ACC112 (cell line): ENCODE measurements at regions not wholly inside any gene's neighbourhood (a gene's known extent, or its start where the extent isn't known, plus 50 kb on each side); places are given as distances from the start of the nearest gene placed in this dataset.
A peak's percentile ranks its signal among the peaks of the same experiment; 100 is the strongest.
"Not testable (repeated sequence)": the region's sequence is repeated elsewhere in the genome, so short reads cannot be mapped to it uniquely, and the experiment has no call there.

Source experiments
- H2AFZ ChIP-seq: fragments of 200-600 bp; sonication (generic); one replicate; pipeline ENCODE4 v1.6.0; 2017; ENCODE audit warnings: antibody characterized with exemption, low read length; ENCODE audit not compliant: unreplicated experiment
- H3K27ac ChIP-seq: fragments of 200-600 bp; sonication (generic); 2 replicates; pipeline ENCODE4 v1.5.1; 2014; ENCODE audit warnings: low read depth, mild to moderate bottlenecking, antibody characterized with exemption, low read length, moderate library complexity
- H3K27me3 ChIP-seq: fragments of 200-600 bp; sonication (generic); 2 replicates; pipeline ENCODE4 v1.6.1; 2014; ENCODE audit warnings: mild to moderate bottlenecking, antibody characterized with exemption, low read length, moderate library complexity, mixed read lengths; ENCODE audit not compliant: insufficient read depth
- H3K36me3 ChIP-seq: fragments of 200-600 bp; sonication (generic); 2 replicates; pipeline ENCODE4 v1.6.1; 2016; ENCODE audit warnings: mild to moderate bottlenecking, antibody characterized with exemption, low read length, moderate library complexity, mixed read lengths; ENCODE audit not compliant: insufficient read depth
- H3K4me1 ChIP-seq: fragments of 200-600 bp; sonication (generic); one replicate; pipeline ENCODE4 v1.6.1; 2016; ENCODE audit warnings: low read length, mixed read lengths; ENCODE audit not compliant: insufficient read depth, unreplicated experiment, control insufficient read depth
- H3K4me3 ChIP-seq: fragments of 200-600 bp; sonication (generic); 2 replicates; pipeline ENCODE4 v1.5.1; 2014; ENCODE audit warnings: mild to moderate bottlenecking, low read depth, low read length
- H3K79me2 ChIP-seq: fragments of 200-600 bp; sonication (generic); one replicate; pipeline ENCODE4 v1.6.0; 2016; ENCODE audit warnings: low read length; ENCODE audit not compliant: control insufficient read depth, unreplicated experiment, insufficient read depth

- H3K79me2 ChIP-seq, H3K4me1 ChIP-seq, H3K27me3 ChIP-seq, H3K36me3 ChIP-seq, H3K4me3 ChIP-seq, H2AFZ ChIP-seq, H3K27ac ChIP-seq: not testable (repeated sequence)
Observed at GRCh38 chr5:20765074-20765473, 777.1 kb upstream of the CDH18 start.

- not testable (repeated sequence) for H3K36me3 ChIP-seq, H3K4me1 ChIP-seq, H3K4me3 ChIP-seq, H3K27me3 ChIP-seq, H2AFZ ChIP-seq, H3K79me2 ChIP-seq, H3K27ac ChIP-seq
Observed at GRCh38 chr5:20759459-20759858, 771.5 kb upstream of the CDH18 start.

- not testable (repeated sequence) for H2AFZ ChIP-seq, H3K27me3 ChIP-seq, H3K4me3 ChIP-seq, H3K36me3 ChIP-seq, H3K79me2 ChIP-seq, H3K4me1 ChIP-seq, H3K27ac ChIP-seq
Observed at GRCh38 chr5:20752179-20752578, 764.2 kb upstream of the CDH18 start.

GRCh38 chr5:20735715-20736114, 747.7 kb upstream of the CDH18 start:
- H3K4me1 ChIP-seq, H2AFZ ChIP-seq, H3K27ac ChIP-seq, H3K4me3 ChIP-seq, H3K27me3 ChIP-seq, H3K79me2 ChIP-seq, H3K36me3 ChIP-seq: not testable (repeated sequence)

GRCh38 chr5:20732223-20732622, 744.2 kb upstream of the CDH18 start:
- H3K36me3 ChIP-seq, H3K4me1 ChIP-seq, H2AFZ ChIP-seq, H3K79me2 ChIP-seq, H3K4me3 ChIP-seq, H3K27me3 ChIP-seq, H3K27ac ChIP-seq: not testable (repeated sequence)

- H3K27me3 ChIP-seq, H3K4me3 ChIP-seq, H3K4me1 ChIP-seq, H3K79me2 ChIP-seq, H3K36me3 ChIP-seq, H3K27ac ChIP-seq, H2AFZ ChIP-seq: not testable (repeated sequence)
Observed at GRCh38 chr5:20721286-20721685, 733.3 kb upstream of the CDH18 start.

GRCh38 chr5:20711520-20712155, 723.6 kb upstream of the CDH18 start:
- H3K4me3 ChIP-seq, H3K4me1 ChIP-seq, H3K79me2 ChIP-seq, H3K27me3 ChIP-seq, H3K27ac ChIP-seq, H2AFZ ChIP-seq, H3K36me3 ChIP-seq: not testable (repeated sequence)

- not testable (repeated sequence) for H3K36me3 ChIP-seq, H3K27ac ChIP-seq, H3K79me2 ChIP-seq, H3K27me3 ChIP-seq, H3K4me3 ChIP-seq, H2AFZ ChIP-seq, H3K4me1 ChIP-seq
Observed at GRCh38 chr5:20707634-20708033, 719.6 kb upstream of the CDH18 start.

GRCh38 chr5:20694121-20694520, 706.1 kb upstream of the CDH18 start:
- H3K4me3 ChIP-seq, result no peak overlapping the region
- no peaks in the 10 kb centered on the region for H3K4me1 ChIP-seq
- H3K36me3 ChIP-seq, result no peaks in the 10 kb centered on the region; the same call in 1 of the 2 replicates
- H2AFZ ChIP-seq, result peak overlapping the region; percentile 30
- H3K79me2 ChIP-seq, result no peaks in the 10 kb centered on the region
- H3K27me3 ChIP-seq, result no peaks in the 10 kb centered on the region
- 0 out of 2 replicates have a peak overlapping the region, but pooled peaks have one; percentile 24 for H3K27ac ChIP-seq

- Histone ChIP-seq H3K4me1 (no peaks in the 10 kb centered on the region), H3K4me3 (no peak overlapping the region), H2AFZ (no peak overlapping the region), H3K79me2 (no peaks in the 10 kb centered on the region), H3K36me3 (no peaks in the 10 kb centered on the region; the same call in 1 of the 2 replicates), H3K27me3 (no peaks in the 10 kb centered on the region), H3K27ac (no peak overlapping the region)
Observed at GRCh38 chr5:20692913-20693312, 704.9 kb upstream of the CDH18 start.

GRCh38 chr5:20683241-20683940, 695.4 kb upstream of the CDH18 start:
- Histone ChIP-seq H3K4me1 (peaks cover 11% of the 10 kb centered on the region), H2AFZ (no peak overlapping the region), H3K36me3 (no peaks in the 10 kb centered on the region), H3K4me3 (no peak overlapping the region), H3K27me3 (no peaks in the 10 kb centered on the region), H3K27ac (no peak overlapping the region), H3K79me2 (no peaks in the 10 kb centered on the region)
